SU-DHL-6 (cell line): ENCODE measurements at regions not wholly inside any gene's neighbourhood (a gene's known extent, or its start where the extent isn't known, plus 50 kb on each side); places are given as distances from the start of the nearest gene placed in this dataset.

Source experiments
- CTCF ChIP-seq: fragments of 200-600 bp; sonication (generic); IDR thresholded peaks from one replicate; pipeline ENCODE4 v1.5.1; 2017; ENCODE audit warnings: antibody characterized with exemption, mild to moderate bottlenecking, low read length, moderate library complexity; ENCODE audit not compliant: insufficient read depth, poor library complexity, severe bottlenecking
- EZH2phosphoT487 ChIP-seq: fragments of 200-600 bp; sonication (generic), shearing (Covaris generic); conservative IDR thresholded peaks from 2 replicates; pipeline ENCODE4 v1.6.1; 2018; ENCODE audit warnings: mild to moderate bottlenecking, antibody characterized with exemption, low read length, moderate library complexity, mixed read lengths

GRCh38 chr15:96551196-96551595 lies 220.7 kb downstream of the NR2F2 start:
- TF ChIP-seq CTCF: no peak
- no peak for TF ChIP-seq EZH2phosphoT487
